Activated T-cell treated with anti-CD3 and anti-CD28 coated beads, Interleukin-2, amount 50 U/mL, for 4 hours (primary cell): ENCODE measurements at regions not wholly inside any gene's neighbourhood (a gene's known extent, or its start where the extent isn't known, plus 50 kb on each side); places are given as distances from the start of the nearest gene placed in this dataset.
"Not testable (repeated sequence)": the region's sequence is repeated elsewhere in the genome, so short reads cannot be mapped to it uniquely, and the experiment has no call there.

ENCODE experiments used
- ATAC-seq, 2 donors: fragments of 200-7000 bp; cut with Tn5 transposase; one replicate each; pipeline ENCODE4 v1.10.0; 2021
- DNase-seq: peaks from one replicate; pipeline ENCODE4 v3.0.0-alpha.2; 2020
- H3K27me3 Mint-ChIP-seq: one replicate; pipeline ENCODE4 v1.8.0; 2021; ENCODE audit warnings: low read depth, mixed read lengths
- H3K36me3 Mint-ChIP-seq: one replicate; pipeline ENCODE4 v1.8.0; 2022; ENCODE audit warnings: mixed read lengths; ENCODE audit not compliant: insufficient read depth
- H3K4me1 Mint-ChIP-seq: one replicate; pipeline ENCODE4 v1.8.0; 2021; ENCODE audit warnings: low read depth, mixed read lengths
- H3K4me3 Mint-ChIP-seq: one replicate; pipeline ENCODE4 v1.8.0; 2021; ENCODE audit warnings: mild to moderate bottlenecking, moderate library complexity, mixed read lengths
- H3K9me3 Mint-ChIP-seq: one replicate; pipeline ENCODE4 v1.8.0; 2021; ENCODE audit warnings: mixed read lengths

DNA sequence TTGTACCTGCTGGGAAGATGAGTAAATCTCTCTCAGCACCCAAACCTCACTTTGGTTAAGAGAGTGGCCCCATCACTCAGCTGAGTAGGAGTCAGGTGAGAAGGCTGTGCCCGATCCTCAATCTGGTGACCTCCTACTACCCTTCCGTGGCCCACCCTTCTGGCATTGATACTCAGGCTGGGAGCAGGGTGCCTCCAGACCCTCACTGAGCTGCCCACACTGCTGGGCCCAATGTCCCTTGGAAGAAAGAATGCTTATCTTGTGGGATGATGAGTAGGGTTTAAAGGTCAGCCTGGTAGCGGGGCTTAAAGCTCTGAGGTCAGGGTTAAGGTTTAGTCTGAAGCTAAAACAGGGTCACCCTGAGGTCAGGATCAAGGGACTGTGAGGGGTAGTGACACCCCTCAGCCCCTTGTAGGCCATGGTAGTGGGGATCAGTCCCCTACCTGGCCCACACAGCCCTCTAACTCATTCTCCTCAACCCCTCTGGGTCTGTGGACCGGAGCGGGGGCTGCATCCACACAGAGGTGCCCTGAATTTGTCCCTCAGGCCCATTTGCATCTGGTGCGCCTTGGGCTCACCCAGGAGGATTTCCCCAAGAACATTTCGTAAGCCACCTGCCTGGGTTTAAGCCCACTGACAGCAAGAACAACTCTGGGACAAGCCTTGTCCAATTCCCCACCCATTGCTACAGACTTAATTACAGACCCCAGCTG lies 123.8 kb downstream of the CYP26B1 start:
- H3K27me3 Mint-ChIP-seq: no peaks in the 10 kb centered on the region
- ATAC-seq: no peak
- no peaks in the 10 kb centered on the region for H3K36me3 Mint-ChIP-seq
- no peak for DNase-seq
- no peaks in the 10 kb centered on the region for H3K4me1 Mint-ChIP-seq
- H3K9me3 Mint-ChIP-seq: no peaks in the 10 kb centered on the region
- no peak overlapping the region for H3K4me3 Mint-ChIP-seq

DNA sequence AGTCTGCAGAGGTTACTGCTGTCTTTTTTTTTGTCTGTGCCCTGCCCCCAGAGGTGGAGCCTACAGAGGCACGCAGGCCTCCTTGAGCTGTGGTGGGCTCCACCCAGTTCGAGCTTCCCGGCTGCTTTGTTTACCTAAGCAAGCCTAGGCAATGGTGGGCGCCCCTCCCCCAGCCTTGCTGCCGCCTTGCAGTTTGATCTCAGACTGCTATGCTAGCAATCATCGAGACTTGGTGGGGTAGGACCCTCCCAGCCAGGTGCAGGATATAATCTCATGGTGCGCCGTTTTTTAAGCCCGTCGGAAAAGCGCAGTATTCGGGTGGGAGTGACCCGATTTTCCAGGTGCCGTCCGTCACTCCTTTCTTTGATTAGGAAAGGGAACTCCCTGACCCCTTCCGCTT lies 126.3 kb downstream of the CYP26B1 start:
- H3K27me3 Mint-ChIP-seq, H3K4me3 Mint-ChIP-seq, DNase-seq, H3K9me3 Mint-ChIP-seq, ATAC-seq, H3K4me1 Mint-ChIP-seq, H3K36me3 Mint-ChIP-seq: not testable (repeated sequence)

DNA sequence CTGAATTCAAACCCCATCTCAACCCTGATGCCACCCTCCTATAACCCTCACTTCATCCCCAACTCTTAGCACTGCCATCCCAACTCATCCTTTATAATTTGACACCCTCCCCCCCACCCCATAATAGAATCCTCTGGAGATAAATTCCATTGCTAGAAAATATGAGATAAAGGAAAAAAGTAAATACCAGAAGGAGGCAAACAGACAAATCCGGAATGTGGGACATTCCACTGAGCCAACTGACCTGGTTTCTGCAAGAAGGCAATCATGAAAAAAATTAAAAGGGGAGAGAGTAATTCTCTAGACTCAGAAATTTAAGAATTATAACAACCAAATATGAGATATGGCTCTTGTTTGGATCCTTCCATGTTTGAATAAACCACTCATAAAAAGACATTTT lies 132.4 kb downstream of the CYP26B1 start:
- no peaks in the 10 kb centered on the region for H3K36me3 Mint-ChIP-seq
- H3K27me3 Mint-ChIP-seq: peaks cover 7% of the 10 kb centered on the region
- ATAC-seq (no peak), DNase-seq (no peak)
- no peaks in the 10 kb centered on the region for H3K4me1 Mint-ChIP-seq
- peaks cover 4% of the 10 kb centered on the region for H3K9me3 Mint-ChIP-seq
- no peak overlapping the region for H3K4me3 Mint-ChIP-seq

DNA sequence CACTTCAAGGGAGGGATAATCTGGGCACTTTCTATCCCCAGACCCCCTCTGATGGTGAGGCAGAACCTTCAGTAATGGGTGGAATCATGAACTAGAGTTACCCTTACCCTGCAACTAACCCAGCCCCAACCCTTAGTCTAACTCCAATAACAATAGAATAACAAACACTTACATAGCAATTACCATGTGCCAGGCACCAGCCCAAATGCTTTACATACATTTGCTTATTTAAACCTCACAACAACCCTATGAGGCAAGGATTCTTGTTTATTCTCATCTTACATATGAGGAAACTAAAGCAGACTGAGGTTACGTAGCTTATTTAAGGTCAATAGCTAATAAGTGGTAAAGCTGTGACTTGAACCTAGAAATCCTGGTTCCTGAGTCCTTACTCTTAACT lies 132.8 kb downstream of the CYP26B1 start:
- H3K9me3 Mint-ChIP-seq: peaks cover 4% of the 10 kb centered on the region
- no peak overlapping the region for H3K4me3 Mint-ChIP-seq
- DNase-seq (no peak), ATAC-seq (no peak)
- no peaks in the 10 kb centered on the region for H3K36me3 Mint-ChIP-seq
- H3K4me1 Mint-ChIP-seq: no peaks in the 10 kb centered on the region
- peaks cover 7% of the 10 kb centered on the region for H3K27me3 Mint-ChIP-seq

DNA sequence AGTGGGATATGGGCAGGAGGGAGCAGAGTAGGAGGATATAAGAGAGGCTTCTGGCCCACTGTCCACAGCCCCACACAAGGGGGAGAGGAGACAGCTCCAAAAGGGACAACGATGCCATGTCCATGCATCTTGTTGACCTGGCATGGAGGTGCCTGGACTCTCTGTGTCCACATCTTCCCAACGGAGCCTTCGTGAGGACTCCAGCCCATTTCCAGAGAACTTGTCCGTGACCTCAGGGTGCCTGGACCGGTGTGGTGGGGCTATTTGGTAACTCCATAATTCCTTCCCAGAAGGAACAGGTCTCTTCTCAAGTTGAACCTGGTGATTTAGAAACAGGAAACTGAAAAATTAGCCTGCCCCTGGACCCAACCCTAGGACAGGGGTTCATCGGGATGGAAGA lies 133.9 kb downstream of the CYP26B1 start:
- H3K4me1 Mint-ChIP-seq: no peaks in the 10 kb centered on the region
- ATAC-seq (no peak), DNase-seq (no peak)
- peaks cover 7% of the 10 kb centered on the region for H3K27me3 Mint-ChIP-seq
- no peaks in the 10 kb centered on the region for H3K36me3 Mint-ChIP-seq
- H3K9me3 Mint-ChIP-seq: peaks cover 4% of the 10 kb centered on the region
- no peak overlapping the region for H3K4me3 Mint-ChIP-seq

DNA sequence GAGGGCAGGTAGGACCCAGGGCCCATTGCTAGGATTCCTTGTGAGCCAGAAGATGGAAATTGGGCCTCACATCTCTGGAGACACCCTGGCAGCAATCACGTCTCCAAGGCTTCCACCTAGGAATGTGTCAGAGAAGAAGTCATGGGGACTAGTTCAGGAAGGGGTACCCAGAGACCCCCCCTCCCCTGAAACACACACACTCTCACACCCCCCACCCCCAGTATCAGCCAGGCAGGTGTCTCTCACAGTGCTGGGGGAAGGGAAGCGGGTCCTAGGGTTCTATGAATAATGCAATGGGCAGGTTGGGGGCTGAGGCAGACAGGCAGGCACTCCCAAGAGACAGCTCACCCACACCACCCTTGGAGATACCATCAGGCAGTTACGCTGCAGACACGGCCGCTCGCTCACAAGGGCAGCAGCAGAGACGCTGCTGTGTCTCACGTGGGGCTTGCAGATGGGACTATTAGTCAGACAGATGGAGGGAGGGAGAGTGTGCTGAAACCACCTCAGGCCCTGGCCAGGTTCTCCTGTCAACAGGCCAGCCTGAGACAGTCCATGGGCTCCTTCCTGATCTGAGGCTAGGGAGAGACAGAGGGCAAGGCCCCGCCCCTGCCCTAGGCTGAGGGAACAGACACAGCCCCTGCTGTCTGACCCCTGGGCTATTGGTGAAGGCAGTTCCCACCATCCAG lies 134.6 kb downstream of the CYP26B1 start:
- no peaks in the 10 kb centered on the region for H3K4me1 Mint-ChIP-seq
- no peak for DNase-seq
- no peak overlapping the region for H3K4me3 Mint-ChIP-seq
- no peaks in the 10 kb centered on the region for H3K36me3 Mint-ChIP-seq
- peaks cover 7% of the 10 kb centered on the region for H3K27me3 Mint-ChIP-seq
- ATAC-seq: no peak
- H3K9me3 Mint-ChIP-seq: peaks cover 4% of the 10 kb centered on the region

DNA sequence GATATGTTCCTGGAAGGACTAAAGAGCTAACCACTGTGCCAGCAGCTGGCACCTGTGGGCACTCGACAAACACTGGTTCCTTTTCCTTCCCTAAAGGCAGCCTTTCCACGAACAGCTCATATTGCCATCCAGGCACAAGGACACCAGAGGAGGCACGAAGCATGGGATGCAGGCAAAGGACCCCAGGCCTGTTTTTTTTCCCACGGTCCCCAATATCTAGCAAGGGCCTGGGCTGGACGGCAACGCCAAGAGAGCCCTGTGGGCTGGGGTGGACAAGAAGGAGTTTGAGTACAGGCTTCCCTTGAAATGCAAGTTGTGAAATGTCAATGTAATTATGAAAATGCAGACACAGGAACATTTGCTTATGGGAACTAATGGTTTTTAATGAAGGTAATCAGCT lies 135.9 kb downstream of the CYP26B1 start:
- Mint-ChIP-seq H3K27me3 (peaks cover 7% of the 10 kb centered on the region), H3K4me1 (no peaks in the 10 kb centered on the region), H3K36me3 (no peaks in the 10 kb centered on the region), H3K9me3 (peaks cover 4% of the 10 kb centered on the region), H3K4me3 (no peak overlapping the region)
- ATAC-seq (no peak), DNase-seq (no peak)

DNA sequence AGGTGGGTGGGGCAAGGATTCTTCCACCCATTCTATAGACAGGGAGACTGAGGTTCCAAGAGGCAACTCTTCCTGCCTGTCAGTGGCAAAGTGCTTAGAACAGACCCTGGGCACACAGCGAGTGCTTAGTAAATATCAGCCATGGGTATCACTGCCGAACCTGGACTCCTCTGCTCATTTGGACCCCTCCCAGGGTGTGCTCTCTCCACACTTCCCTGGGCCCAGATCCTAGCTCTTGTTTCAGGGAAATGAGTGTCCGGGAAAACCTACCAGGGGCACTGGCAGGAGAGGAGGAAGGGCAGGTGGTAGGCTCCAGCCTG lies 136.3 kb downstream of the CYP26B1 start:
- DNase-seq (no peak), ATAC-seq (no peak)
- peaks cover 7% of the 10 kb centered on the region for H3K27me3 Mint-ChIP-seq
- H3K4me3 Mint-ChIP-seq: no peak overlapping the region
- peaks cover 4% of the 10 kb centered on the region for H3K9me3 Mint-ChIP-seq
- no peaks in the 10 kb centered on the region for H3K4me1 Mint-ChIP-seq
- H3K36me3 Mint-ChIP-seq: no peaks in the 10 kb centered on the region

DNA sequence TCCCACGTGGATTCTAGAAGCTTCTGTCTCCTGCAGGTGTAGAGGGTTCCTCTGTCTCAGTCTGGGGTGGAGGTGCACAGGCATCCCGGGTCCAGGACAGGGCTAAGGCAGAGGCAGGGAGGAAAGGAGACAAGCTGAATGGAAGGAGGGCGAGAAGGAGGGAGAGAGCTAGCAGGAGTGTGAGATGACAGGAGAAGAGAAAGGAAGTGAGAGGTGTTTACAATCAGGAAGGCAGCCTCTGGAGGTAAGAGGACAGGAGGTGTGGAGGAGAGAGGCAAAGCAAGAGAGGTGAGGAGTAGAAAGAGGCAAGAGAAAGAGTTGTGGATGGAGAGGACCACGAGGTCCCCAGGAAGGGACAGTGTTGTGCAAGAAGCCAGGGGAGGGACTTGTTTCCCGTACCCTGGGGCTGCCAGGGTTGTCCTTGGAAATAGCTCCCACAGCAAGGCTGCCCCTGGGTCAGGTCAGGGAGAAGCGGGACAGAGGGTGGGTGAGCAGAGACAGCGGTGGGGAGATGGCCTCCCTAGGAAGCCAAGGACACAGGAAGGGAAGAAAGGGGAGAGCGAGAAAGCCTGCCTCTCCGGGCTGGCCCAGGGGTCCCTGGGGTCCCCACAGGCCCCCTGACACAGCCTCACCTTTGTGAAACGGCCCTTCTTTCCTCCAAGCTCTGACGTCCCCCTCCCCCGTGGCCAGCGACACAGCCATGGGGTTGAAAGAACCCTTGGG lies 136.9 kb downstream of the CYP26B1 start:
- Mint-ChIP-seq H3K27me3 (peaks cover 7% of the 10 kb centered on the region), H3K4me3 (no peak overlapping the region), H3K36me3 (no peaks in the 10 kb centered on the region), H3K4me1 (no peaks in the 10 kb centered on the region), H3K9me3 (peaks cover 4% of the 10 kb centered on the region)
- DNase-seq (no peak), ATAC-seq (no peak)

DNA sequence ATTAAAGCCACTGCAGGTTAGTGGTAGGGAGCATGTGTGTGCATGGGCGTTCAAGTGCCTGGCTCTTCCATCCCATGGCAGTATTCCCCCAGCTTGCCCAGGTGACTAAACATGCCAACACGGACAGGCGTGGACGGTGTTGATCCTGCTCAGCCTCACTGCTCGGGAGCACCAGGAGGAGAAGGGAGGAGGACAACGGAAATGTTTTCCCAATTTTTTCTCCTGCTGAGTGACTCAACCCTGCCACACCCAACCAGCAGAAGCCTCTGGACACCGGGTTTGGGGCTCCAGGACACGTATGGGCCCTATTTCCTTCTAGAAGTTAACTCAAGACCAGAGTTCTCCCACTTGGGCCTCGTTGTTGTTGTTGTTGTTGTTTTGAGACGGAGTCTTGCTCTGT lies 139.1 kb downstream of the CYP26B1 start:
- no peaks in the 10 kb centered on the region for H3K9me3 Mint-ChIP-seq
- no peaks in the 10 kb centered on the region for H3K36me3 Mint-ChIP-seq
- no peak overlapping the region for H3K4me3 Mint-ChIP-seq
- ATAC-seq (no peak), DNase-seq (no peak)
- H3K4me1 Mint-ChIP-seq: no peaks in the 10 kb centered on the region
- peaks cover 7% of the 10 kb centered on the region for H3K27me3 Mint-ChIP-seq

DNA sequence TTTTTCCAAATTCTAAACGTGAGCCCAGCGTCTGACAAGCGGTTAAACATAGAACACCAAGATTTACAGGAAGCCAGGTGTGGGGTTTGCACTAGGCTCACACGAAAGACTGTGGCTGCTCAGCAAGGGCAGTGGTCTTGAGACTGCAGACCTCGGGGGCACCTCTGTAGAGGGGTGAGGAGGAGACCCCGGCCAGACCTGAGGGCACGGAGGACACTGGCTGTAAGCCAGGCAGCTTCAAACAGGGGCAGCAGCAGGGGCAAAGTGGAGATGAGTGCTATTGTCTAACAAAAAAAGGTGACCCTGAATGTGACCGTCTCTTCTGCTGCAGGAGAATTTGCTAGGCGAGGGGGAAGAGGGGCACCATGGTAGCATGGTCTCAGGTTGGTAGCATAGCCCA lies 140.3 kb downstream of the CYP26B1 start:
- ATAC-seq (no peak), DNase-seq (no peak)
- Mint-ChIP-seq H3K4me1 (no peaks in the 10 kb centered on the region), H3K36me3 (no peaks in the 10 kb centered on the region), H3K27me3 (peaks cover 5% of the 10 kb centered on the region), H3K4me3 (no peak overlapping the region), H3K9me3 (no peaks in the 10 kb centered on the region)

DNA sequence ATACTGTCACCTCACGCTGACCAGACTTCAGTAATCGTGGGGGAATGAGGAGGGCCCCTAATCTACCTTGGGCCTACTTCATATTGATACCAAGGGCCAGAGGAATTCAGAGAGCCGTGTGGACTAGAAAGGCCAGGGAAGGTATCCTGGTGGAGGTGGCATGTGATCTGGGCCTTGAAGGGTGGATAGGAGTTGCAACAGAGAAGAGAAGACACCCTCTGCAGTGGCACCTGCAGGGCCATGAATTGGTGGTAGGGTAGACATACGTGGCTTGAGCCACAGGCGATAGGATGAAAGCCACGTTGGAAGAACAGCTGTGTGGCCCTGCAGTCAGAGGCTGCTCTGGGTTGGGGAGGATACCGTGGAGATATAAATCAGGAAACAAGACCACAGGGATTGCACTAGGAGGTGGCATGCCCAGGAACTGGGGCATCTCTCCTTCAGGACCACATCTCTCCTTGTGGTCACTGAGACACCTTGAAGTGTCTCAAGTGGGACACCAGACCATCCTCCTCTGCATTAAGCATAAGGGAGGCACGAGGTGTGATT lies 141.4 kb downstream of the CYP26B1 start:
- Mint-ChIP-seq H3K9me3 (no peaks in the 10 kb centered on the region), H3K36me3 (no peaks in the 10 kb centered on the region), H3K4me3 (no peak overlapping the region), H3K27me3 (peaks cover 5% of the 10 kb centered on the region), H3K4me1 (no peaks in the 10 kb centered on the region)
- ATAC-seq (no peak), DNase-seq (no peak)

DNA sequence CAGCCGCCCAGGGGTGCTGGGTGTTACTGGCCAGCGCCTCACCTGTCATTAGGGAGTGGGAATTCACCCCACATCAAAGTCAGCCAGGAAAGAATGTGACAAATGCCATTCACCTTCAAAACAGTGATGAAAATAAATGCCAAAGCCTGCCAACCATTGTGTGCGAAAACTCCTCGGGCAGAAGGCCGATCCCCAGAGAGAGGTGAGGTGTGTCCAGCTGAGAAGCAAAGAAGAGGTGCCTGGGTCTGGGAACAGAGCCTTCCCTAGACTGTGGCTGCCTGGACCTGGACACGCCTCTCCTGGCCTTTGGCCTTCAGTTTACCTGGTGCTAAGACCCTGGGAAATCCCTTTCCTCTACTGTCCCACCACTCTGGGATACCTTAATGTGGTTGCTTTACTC lies 142.7 kb downstream of the CYP26B1 start:
- no peaks in the 10 kb centered on the region for H3K36me3 Mint-ChIP-seq
- H3K9me3 Mint-ChIP-seq: no peaks in the 10 kb centered on the region
- H3K4me3 Mint-ChIP-seq: no peak overlapping the region
- H3K27me3 Mint-ChIP-seq: peaks cover 5% of the 10 kb centered on the region
- H3K4me1 Mint-ChIP-seq: no peaks in the 10 kb centered on the region
- DNase-seq (no peak), ATAC-seq (no peak)

DNA sequence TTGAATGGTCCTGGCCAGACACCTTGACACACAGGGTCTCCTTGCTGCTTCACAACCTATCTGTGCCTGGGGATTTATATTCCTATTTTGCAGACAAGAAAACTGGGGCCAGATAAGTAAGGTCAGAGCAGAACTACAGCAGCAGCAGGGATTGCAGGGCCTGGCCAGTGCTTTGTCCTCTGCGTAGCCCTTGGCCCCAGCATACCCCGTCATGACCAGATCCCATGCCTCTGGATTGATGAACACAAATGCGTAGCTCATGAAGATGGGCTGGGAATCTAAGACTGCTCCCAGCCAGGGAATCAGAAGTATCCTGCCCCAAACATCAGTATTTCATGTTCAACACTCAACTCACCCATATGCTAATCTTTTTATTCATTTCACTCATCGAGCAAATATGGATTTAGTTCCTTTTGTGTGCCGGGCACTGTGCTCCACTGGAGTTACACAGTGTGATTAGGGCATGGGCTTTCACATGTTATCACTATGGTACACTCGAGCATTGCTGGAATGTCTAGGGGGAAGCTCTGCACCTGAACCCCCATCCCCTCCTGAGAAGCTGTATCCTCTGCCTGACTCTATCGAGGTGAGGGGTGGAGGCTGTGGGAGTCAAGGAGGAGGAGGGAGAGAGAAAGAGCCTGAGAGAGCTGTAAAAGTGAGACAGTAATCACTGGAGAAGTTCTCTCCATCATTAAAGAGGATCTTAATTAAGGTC lies 143.3 kb downstream of the CYP26B1 start:
- Mint-ChIP-seq H3K27me3 (peaks cover 5% of the 10 kb centered on the region), H3K36me3 (no peaks in the 10 kb centered on the region), H3K4me1 (no peaks in the 10 kb centered on the region), H3K4me3 (no peak overlapping the region), H3K9me3 (no peaks in the 10 kb centered on the region)
- ATAC-seq (no peak), DNase-seq (no peak)
